CD4-positive, alpha-beta T cell (primary cell): ENCODE measurements at regions not wholly inside any gene's neighbourhood (a gene's known extent, or its start where the extent isn't known, plus 50 kb on each side); places are given as distances from the start of the nearest gene placed in this dataset.

Experiments
- ATAC-seq: fragments of 200-7000 bp; cut with Tn5 transposase; one replicate; pipeline ENCODE4 v1.10.0; 2022; ENCODE audit warnings: mild to moderate bottlenecking; ENCODE audit not compliant: poor library complexity
- CTCF ChIA-PET: fragments of 350-600 bp; sonication (Branson Sonifier 250); formaldehyde crosslinking; loops from one replicate; lab custom pipeline; 2021; ENCODE audit warnings: antibody characterized with exemption, inconsistent platforms; lab: Charles Lee
- POLR2A ChIA-PET: fragments of 350-600 bp; sonication (Branson Sonifier 250); formaldehyde crosslinking; loops from one replicate; lab custom pipeline; 2021; ENCODE audit warnings: antibody characterized with exemption, inconsistent platforms; lab: Charles Lee
- DNase-seq, 14 experiments: peaks; one replicate each; pipeline ENCODE4 v3.0.0-alpha.2; 2013 to 2020; ENCODE audit warnings: mixed read lengths in 2 of 14
- H3K27ac ChIP-seq, 2 donors: one replicate each; pipeline versions ENCODE4 v1.5.1 to v1.7.0; 2013; ENCODE audit warnings: low read length in 2 of 2, low read depth in 1 of 2, mild to moderate bottlenecking in 1 of 2
- H3K27me3 ChIP-seq, 2 experiments: 1 replicate in 1 of 2; 2 replicates in 1 of 2; pipeline versions ENCODE4 v1.6.1 to v1.7.0; 2013; ENCODE audit warnings: low read length in 2 of 2, control low read depth in 1 of 2, mild to moderate bottlenecking in 1 of 2, moderate library complexity in 1 of 2; ENCODE audit not compliant: insufficient read depth in 2 of 2, control insufficient read depth in 1 of 2
- H3K36me3 ChIP-seq: one replicate; pipeline ENCODE4 v1.6.1; 2013; ENCODE audit warnings: low read length, control low read depth; ENCODE audit not compliant: insufficient read depth
- H3K4me1 ChIP-seq: one replicate; pipeline ENCODE4 v1.6.1; 2013; ENCODE audit warnings: low read length, control low read depth; ENCODE audit not compliant: insufficient read depth
- H3K4me3 ChIP-seq: one replicate; pipeline ENCODE4 v1.5.1; 2013; ENCODE audit warnings: mild to moderate bottlenecking, low read length, moderate library complexity
- H3K9me3 ChIP-seq, 2 experiments: 1 replicate in 1 of 2; 2 replicates in 1 of 2; pipeline versions ENCODE4 v1.6.1 to v1.7.0; 2013; ENCODE audit warnings: low read length in 2 of 2, mild to moderate bottlenecking in 2 of 2, control low read depth in 1 of 2, moderate library complexity in 1 of 2; ENCODE audit not compliant: control insufficient read depth in 1 of 2, insufficient read depth in 1 of 2
- H3K27ac Mint-ChIP-seq: one replicate; pipeline ENCODE4 v1.8.0; 2020; ENCODE audit warnings: mixed read lengths
- H3K27me3 Mint-ChIP-seq: one replicate; pipeline ENCODE4 v1.8.0; 2021; ENCODE audit warnings: mixed read lengths
- H3K36me3 Mint-ChIP-seq: one replicate; pipeline ENCODE4 v1.8.0; 2021; ENCODE audit warnings: low read depth, mixed read lengths
- H3K4me1 Mint-ChIP-seq: one replicate; pipeline ENCODE4 v1.8.0; 2021; ENCODE audit warnings: low read depth, mixed read lengths
- H3K4me3 Mint-ChIP-seq: one replicate; pipeline ENCODE4 v1.8.0; 2020; ENCODE audit warnings: mild to moderate bottlenecking, mixed read lengths
- H3K9me3 Mint-ChIP-seq: one replicate; pipeline ENCODE4 v1.8.0; 2020; ENCODE audit warnings: mixed read lengths
- intact Hi-C, 2 experiments: fragments of 100-400 bp; cut with DNase I in 1 of 2; cut with micrococcal nuclease in 1 of 2; formaldehyde crosslinking; loops; one replicate each; pipeline versions ENCODE4 v1.15.1 to v1.9.0; 2023 to 2025; cut with DNase I, micrococcal nuclease
- TF ChIP-seq, protein P1 (sequence below): fragments of 200-600 bp; IDR thresholded peaks from one replicate; pipeline ENCODE4 v1.8.0; 2022; ENCODE audit warnings: antibody characterized with exemption, mild to moderate bottlenecking

DNA sequence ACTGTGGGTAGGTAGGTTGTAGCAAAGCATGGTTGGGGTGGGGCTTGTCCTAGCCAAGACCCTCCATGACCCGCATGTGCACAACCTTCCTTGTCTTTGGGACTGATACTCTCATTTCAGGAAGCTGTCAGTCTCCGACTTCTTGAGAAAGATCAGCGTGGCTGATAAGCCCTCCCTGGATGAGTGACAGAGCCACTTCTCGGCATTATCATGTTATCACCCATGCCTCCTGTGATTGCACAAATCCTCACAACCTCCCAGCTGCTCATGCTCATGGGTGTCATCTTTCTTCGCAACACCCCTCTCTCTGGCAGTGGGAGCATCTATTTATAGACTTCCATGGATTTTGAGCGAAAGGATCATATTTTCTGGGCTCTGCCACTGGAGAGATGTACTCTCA lies 314.2 kb downstream of the FOXL1 start:
- H3K4me3 ChIP-seq: no peak overlapping the region
- ATAC-seq (no peak), DNase-seq (no peak)
- Mint-ChIP-seq H3K27ac (no peak overlapping the region), H3K4me1 (no peaks in the 10 kb centered on the region), H3K4me3 (no peak overlapping the region), H3K27me3 (no peaks in the 10 kb centered on the region), H3K9me3 (no peaks in the 10 kb centered on the region), H3K36me3 (no peaks in the 10 kb centered on the region)
- H3K36me3 ChIP-seq: no peaks in the 10 kb centered on the region
- intact Hi-C loops: no loop called here
- H3K27me3 ChIP-seq: peaks cover 0 to 5% of the 10 kb centered on the region in 2 experiments
- no peak overlapping the region for H3K27ac ChIP-seq
- peaks cover 0 to 15% of the 10 kb centered on the region in 2 experiments for H3K9me3 ChIP-seq
- POLR2A ChIA-PET: no interaction called here
- TF ChIP-seq, protein P1, sequence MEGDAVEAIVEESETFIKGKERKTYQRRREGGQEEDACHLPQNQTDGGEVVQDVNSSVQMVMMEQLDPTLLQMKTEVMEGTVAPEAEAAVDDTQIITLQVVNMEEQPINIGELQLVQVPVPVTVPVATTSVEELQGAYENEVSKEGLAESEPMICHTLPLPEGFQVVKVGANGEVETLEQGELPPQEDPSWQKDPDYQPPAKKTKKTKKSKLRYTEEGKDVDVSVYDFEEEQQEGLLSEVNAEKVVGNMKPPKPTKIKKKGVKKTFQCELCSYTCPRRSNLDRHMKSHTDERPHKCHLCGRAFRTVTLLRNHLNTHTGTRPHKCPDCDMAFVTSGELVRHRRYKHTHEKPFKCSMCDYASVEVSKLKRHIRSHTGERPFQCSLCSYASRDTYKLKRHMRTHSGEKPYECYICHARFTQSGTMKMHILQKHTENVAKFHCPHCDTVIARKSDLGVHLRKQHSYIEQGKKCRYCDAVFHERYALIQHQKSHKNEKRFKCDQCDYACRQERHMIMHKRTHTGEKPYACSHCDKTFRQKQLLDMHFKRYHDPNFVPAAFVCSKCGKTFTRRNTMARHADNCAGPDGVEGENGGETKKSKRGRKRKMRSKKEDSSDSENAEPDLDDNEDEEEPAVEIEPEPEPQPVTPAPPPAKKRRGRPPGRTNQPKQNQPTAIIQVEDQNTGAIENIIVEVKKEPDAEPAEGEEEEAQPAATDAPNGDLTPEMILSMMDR: no peak
- no peaks in the 10 kb centered on the region for H3K4me1 ChIP-seq
- CTCF ChIA-PET: no interaction called here

DNA sequence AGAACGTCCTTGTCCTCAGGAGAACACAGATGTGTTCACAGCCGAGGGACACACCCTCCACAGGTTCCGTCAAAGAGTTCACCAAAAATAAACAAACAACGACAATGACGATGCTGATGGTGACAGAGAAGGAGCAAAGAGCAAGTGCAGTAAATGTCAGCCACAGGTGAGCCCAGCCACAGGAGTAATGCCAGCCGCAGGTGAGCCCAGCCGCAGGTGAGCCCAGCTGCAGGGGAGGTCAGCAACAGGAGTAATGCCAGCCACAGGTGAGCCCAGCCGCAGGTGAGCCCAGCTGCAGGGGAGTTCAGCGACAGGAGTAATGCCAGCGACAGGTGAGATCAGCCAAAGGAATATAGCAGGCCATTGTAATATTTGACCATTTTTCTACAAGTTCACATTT lies 315.2 kb downstream of the FOXL1 start:
- Histone ChIP-seq H3K27ac (no peak overlapping the region), H3K4me1 (no peaks in the 10 kb centered on the region), H3K36me3 (no peaks in the 10 kb centered on the region), H3K9me3 (peaks cover 0 to 12% of the 10 kb centered on the region in 2 experiments), H3K4me3 (no peak overlapping the region), H3K27me3 (peaks cover 0 to 5% of the 10 kb centered on the region in 2 experiments)
- no peak overlapping the region for H3K4me3 Mint-ChIP-seq
- no peaks in the 10 kb centered on the region for H3K4me1 Mint-ChIP-seq
- ChIA-PET CTCF (no interaction called here), POLR2A (no interaction called here)
- H3K27ac Mint-ChIP-seq: no peak overlapping the region
- TF ChIP-seq, protein P1: no peak
- no peak for ATAC-seq
- no peak for DNase-seq
- intact Hi-C loops: no loop called here
- H3K9me3 Mint-ChIP-seq: no peaks in the 10 kb centered on the region
- no peaks in the 10 kb centered on the region for H3K36me3 Mint-ChIP-seq
- no peaks in the 10 kb centered on the region for H3K27me3 Mint-ChIP-seq

DNA sequence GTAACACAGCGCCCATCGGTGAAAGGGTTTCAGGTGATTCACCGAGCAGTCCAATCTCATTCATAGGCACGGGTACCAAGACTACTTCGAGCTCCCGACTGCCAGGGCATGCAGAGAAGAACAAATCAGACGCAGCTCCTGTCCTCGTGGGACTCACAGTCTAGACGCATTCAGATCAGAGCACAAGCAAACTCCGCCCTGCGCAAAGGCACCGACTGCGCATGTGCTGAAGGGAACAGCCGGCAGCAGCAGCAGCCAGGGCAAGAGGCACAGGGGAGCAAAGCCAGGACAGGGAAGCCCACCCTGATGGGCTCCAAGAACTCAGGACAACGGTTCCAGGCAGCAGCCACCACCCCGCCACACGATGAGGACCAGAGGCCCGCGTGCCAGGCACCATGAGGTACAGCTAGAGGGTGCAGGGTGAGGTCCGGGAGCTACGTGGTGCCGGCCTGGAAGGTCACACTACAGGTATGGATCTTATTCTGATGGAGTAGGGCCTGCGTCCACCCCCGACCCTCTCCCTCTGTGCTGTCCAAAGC lies 315.7 kb downstream of the FOXL1 start:
- no peak overlapping the region for H3K27ac Mint-ChIP-seq
- no peak overlapping the region for H3K4me3 Mint-ChIP-seq
- POLR2A ChIA-PET: no interaction called here

More for the DNA sequence above, 315.7 kb downstream of the FOXL1 start:
- no peak for ATAC-seq
- Mint-ChIP-seq H3K9me3 (no peaks in the 10 kb centered on the region), H3K36me3 (no peaks in the 10 kb centered on the region), H3K4me1 (no peaks in the 10 kb centered on the region), H3K27me3 (no peaks in the 10 kb centered on the region)
- Histone ChIP-seq H3K4me1 (no peaks in the 10 kb centered on the region), H3K9me3 (peaks cover 0 to 12% of the 10 kb centered on the region in 2 experiments), H3K27ac (no peak overlapping the region), H3K4me3 (no peak overlapping the region), H3K27me3 (peaks cover 0 to 5% of the 10 kb centered on the region in 2 experiments), H3K36me3 (no peaks in the 10 kb centered on the region)
- TF ChIP-seq, protein P1: no peak
- CTCF ChIA-PET: no interaction called here
- intact Hi-C loops: no loop called here
- no peak for DNase-seq
